DMS153 treated with DMSO at 0.1 percent for 48 hours (cell line): ENCODE measurements at regions not wholly inside any gene's neighbourhood (a gene's known extent, or its start where the extent isn't known, plus 50 kb on each side); places are given as distances from the start of the nearest gene placed in this dataset.

Source experiments
- DNase-seq: peaks from one replicate; lab custom pipeline; 2025; ENCODE audit not compliant: unreplicated experiment; lab: John Stamatoyannopoulos, UW

GRCh38 chr15:69730281-69731080 is 277.9 kb downstream of the RPLP1 start:
- no peak for DNase-seq

GRCh38 chr15:69731081-69731330 is 278.4 kb downstream of the RPLP1 start:
- no peak for DNase-seq

GRCh38 chr15:69731581-69731980 is 279.0 kb downstream of the RPLP1 start:
- DNase-seq, result no peak

- no peak for DNase-seq
Measured at GRCh38 chr15:69732133-69732532, 279.5 kb downstream of the RPLP1 start.

GRCh38 chr15:69734699-69735098 is 282.1 kb downstream of the RPLP1 start:
- no peak for DNase-seq

GRCh38 chr15:69735121-69735520 is 282.5 kb downstream of the RPLP1 start:
- DNase-seq, result no peak

GRCh38 chr15:69736161-69736560 is 283.5 kb downstream of the RPLP1 start:
- DNase-seq, result no peak

GRCh38 chr15:69737916-69738315 is 285.3 kb downstream of the RPLP1 start:
- DNase-seq, result no peak

- no peak for DNase-seq
Measured at GRCh38 chr15:69740684-69741083, 288.1 kb downstream of the RPLP1 start.

GRCh38 chr15:69742361-69742760 is 289.7 kb downstream of the RPLP1 start:
- DNase-seq, result no peak

GRCh38 chr15:69743091-69743490 is 290.5 kb downstream of the RPLP1 start:
- DNase-seq, result no peak

GRCh38 chr15:69744391-69745162 is 292.0 kb downstream of the RPLP1 start:
- no peak for DNase-seq

- no peak for DNase-seq
Measured at GRCh38 chr15:69747193-69747592, 294.6 kb downstream of the RPLP1 start.

GRCh38 chr15:69748131-69748530 is 295.5 kb downstream of the RPLP1 start:
- DNase-seq, result no peak

GRCh38 chr15:69748576-69749185 is 296.1 kb downstream of the RPLP1 start:
- no peak for DNase-seq

- DNase-seq, result no peak
Measured at GRCh38 chr15:69749274-69749673, 296.7 kb downstream of the RPLP1 start.

GRCh38 chr15:69749797-69750196 is 297.2 kb downstream of the RPLP1 start:
- no peak for DNase-seq

GRCh38 chr15:69750253-69750652 is 297.6 kb downstream of the RPLP1 start:
- DNase-seq, result no peak

- no peak for DNase-seq
Measured at GRCh38 chr15:69751147-69751546, 298.5 kb downstream of the RPLP1 start.

- no peak for DNase-seq
Measured at GRCh38 chr15:69751566-69751965, 298.9 kb downstream of the RPLP1 start.

- no peak for DNase-seq
Measured at GRCh38 chr15:69753867-69754266, 301.2 kb downstream of the RPLP1 start.

GRCh38 chr15:69754313-69754712 is 301.7 kb downstream of the RPLP1 start:
- DNase-seq, result no peak
